GM23248 (cell line): ENCODE measurements at regions not wholly inside any gene's neighbourhood (a gene's known extent, or its start where the extent isn't known, plus 50 kb on each side); places are given as distances from the start of the nearest gene placed in this dataset.

Experiments used
- EZH2 ChIP-seq: fragments of 200-600 bp; sonication (generic); IDR thresholded peaks from 2 replicates; pipeline ENCODE4 v1.6.1; 2018; ENCODE audit warnings: antibody characterized with exemption, mild to moderate bottlenecking; ENCODE audit not compliant: insufficient read depth, poor library complexity, severe bottlenecking
- EZH2phosphoT487 ChIP-seq: fragments of 200-600 bp; sonication (generic); IDR thresholded peaks from 2 replicates; pipeline ENCODE4 v1.6.1; 2018; ENCODE audit warnings: antibody characterized with exemption, moderate library complexity, mild to moderate bottlenecking, low read depth; ENCODE audit not compliant: insufficient read depth

- no peak for TF ChIP-seq EZH2
- no peak for TF ChIP-seq EZH2phosphoT487
Observed at GRCh38 chr5:112062181-112062580, 305.2 kb upstream of the NREP start.
